Endodermal cell (in vitro differentiated cells): ENCODE measurements at regions not wholly inside any gene's neighbourhood (a gene's known extent, or its start where the extent isn't known, plus 50 kb on each side); places are given as distances from the start of the nearest gene placed in this dataset.

Source experiments
- DNase-seq: peaks from one replicate; pipeline ENCODE4 v3.0.0-alpha.2; 2017
- H3K27ac ChIP-seq: 2 replicates; pipeline ENCODE4 v1.5.1; 2013; ENCODE audit warnings: mild to moderate bottlenecking, low read depth, low read length, moderate library complexity
- H3K27me3 ChIP-seq: 2 replicates; pipeline ENCODE4 v1.6.1; 2013; ENCODE audit warnings: mild to moderate bottlenecking, low read length, moderate library complexity; ENCODE audit not compliant: insufficient read depth, control insufficient read depth, poor library complexity, severe bottlenecking
- H3K36me3 ChIP-seq: 2 replicates; pipeline ENCODE4 v1.7.0; 2013; ENCODE audit warnings: mild to moderate bottlenecking, low read length, moderate library complexity; ENCODE audit not compliant: control insufficient read depth, insufficient read depth
- H3K4me1 ChIP-seq: one replicate; pipeline ENCODE4 v1.7.0; 2013; ENCODE audit warnings: low read length; ENCODE audit not compliant: control insufficient read depth, insufficient read depth
- H3K4me3 ChIP-seq: 2 replicates; pipeline ENCODE4 v1.5.1; 2013; ENCODE audit warnings: mild to moderate bottlenecking, low read length, moderate library complexity
- H3K9ac ChIP-seq: 2 replicates; pipeline ENCODE4 v1.6.1; 2013; ENCODE audit warnings: mild to moderate bottlenecking, low read length, moderate library complexity; ENCODE audit not compliant: poor library complexity, severe bottlenecking; ENCODE audit errors: extremely low read depth
- H3K9me3 ChIP-seq: 2 replicates; pipeline ENCODE4 v1.6.1; 2013; ENCODE audit warnings: mild to moderate bottlenecking, low read length, moderate library complexity; ENCODE audit not compliant: control insufficient read depth
- H3K27ac Mint-ChIP-seq: 2 replicates; pipeline ENCODE4 v1.8.0; 2020; ENCODE audit warnings: mixed read lengths
- H3K27me3 Mint-ChIP-seq: 2 replicates; pipeline ENCODE4 v1.8.0; 2021; ENCODE audit warnings: mild to moderate bottlenecking, mixed read lengths; ENCODE audit not compliant: insufficient read depth
- H3K36me3 Mint-ChIP-seq: 2 replicates; pipeline ENCODE4 v1.8.0; 2020; ENCODE audit warnings: low read depth, mixed read lengths
- H3K4me1 Mint-ChIP-seq: 2 replicates; pipeline ENCODE4 v1.8.0; 2020; ENCODE audit warnings: mixed read lengths
- H3K4me3 Mint-ChIP-seq: 2 replicates; pipeline ENCODE4 v1.8.0; 2020; ENCODE audit warnings: mild to moderate bottlenecking, moderate library complexity, mixed read lengths
- H3K9me3 Mint-ChIP-seq: 2 replicates; pipeline ENCODE4 v1.8.0; 2020; ENCODE audit warnings: mild to moderate bottlenecking, mixed read lengths
- CTCF ChIP-seq: fragments of 200-600 bp; sonication (generic); conservative IDR thresholded peaks from 2 replicates; pipeline ENCODE4 v1.5.0; 2021; ENCODE audit warnings: antibody characterized with exemption, mild to moderate bottlenecking
- WGBS, 2 experiments: methylation state at CpG; one replicate each; pipeline versions ENCODE4 v1.1.5 to v1.1.7; 2013; ENCODE audit warnings: missing lambda C conversion rate in 2 of 2, mixed read lengths in 1 of 2; ENCODE audit not compliant: insufficient coverage in 1 of 2, insufficient read length in 1 of 2; 5-methylcytosine and 5-hydroxymethylcytosine counted together

DNA sequence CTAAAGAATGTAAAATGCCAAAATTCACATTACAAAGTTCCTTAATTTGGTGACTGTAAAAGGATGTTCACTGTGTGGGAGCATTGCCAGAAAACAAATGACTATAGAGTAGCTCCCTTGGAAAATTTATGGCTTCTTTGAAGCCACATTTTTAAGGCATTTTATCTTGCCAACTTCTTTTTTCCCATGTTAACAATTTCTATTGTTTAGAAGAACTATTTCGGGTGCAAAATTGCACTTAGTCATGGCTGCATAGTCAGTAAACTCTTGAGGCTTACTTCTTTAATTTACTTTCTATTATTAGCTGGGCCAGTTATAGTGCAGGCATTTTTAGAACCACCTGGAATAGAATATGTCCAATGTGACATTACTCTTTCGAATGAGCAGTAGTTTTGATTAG, 515.3 kb downstream of the JRKL start:
- no peaks in the 10 kb centered on the region for H3K27me3 ChIP-seq
- H3K27me3 Mint-ChIP-seq, result no peaks in the 10 kb centered on the region
- peaks cover 7% of the 10 kb centered on the region for H3K9me3 Mint-ChIP-seq
- no peaks in the 10 kb centered on the region for H3K4me1 Mint-ChIP-seq
- H3K36me3 Mint-ChIP-seq, result no peaks in the 10 kb centered on the region
- H3K27ac Mint-ChIP-seq, result no peak overlapping the region
- no peaks in the 10 kb centered on the region for H3K36me3 ChIP-seq
- no peak overlapping the region for H3K4me3 Mint-ChIP-seq
- no peak for TF ChIP-seq CTCF
- H3K4me1 ChIP-seq, result no peaks in the 10 kb centered on the region
- no peak overlapping the region for H3K4me3 ChIP-seq
- 80 to 100% methylated on average over 1 to 2 of the region's 2 CpGs for WGBS, 2 experiments
- H3K9me3 ChIP-seq, result no peaks in the 10 kb centered on the region
- no peak overlapping the region for H3K27ac ChIP-seq
- no peak overlapping the region for H3K9ac ChIP-seq
- no peak for DNase-seq

DNA sequence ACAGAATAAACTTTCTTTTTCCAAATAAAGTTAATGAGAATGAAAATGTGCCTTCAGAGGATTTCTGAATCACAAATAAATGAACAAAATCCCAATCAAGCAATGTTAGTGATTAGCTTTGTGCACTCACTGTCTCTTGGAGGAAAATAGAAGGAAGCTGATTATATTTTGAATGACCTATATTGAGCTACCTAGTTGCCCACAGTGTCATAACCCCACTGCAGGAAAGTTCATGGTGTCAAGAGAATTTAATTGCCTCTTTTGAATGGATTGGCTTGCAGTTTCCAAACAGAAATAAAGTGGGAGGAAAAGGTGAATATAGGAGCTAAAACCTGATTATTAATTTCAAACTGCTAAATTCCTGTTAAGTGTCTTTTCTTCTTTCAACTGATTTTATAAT, 515.9 kb downstream of the JRKL start:
- Histone ChIP-seq H3K27me3 (no peaks in the 10 kb centered on the region), H3K9me3 (no peaks in the 10 kb centered on the region), H3K4me1 (no peaks in the 10 kb centered on the region), H3K36me3 (no peaks in the 10 kb centered on the region), H3K9ac (no peak overlapping the region), H3K27ac (no peak overlapping the region), H3K4me3 (no peak overlapping the region)
- peaks cover 7% of the 10 kb centered on the region for H3K9me3 Mint-ChIP-seq
- peaks cover 2% of the 10 kb centered on the region for H3K36me3 Mint-ChIP-seq
- DNase-seq, result no peak
- no peaks in the 10 kb centered on the region for H3K4me1 Mint-ChIP-seq
- no peaks in the 10 kb centered on the region for H3K27me3 Mint-ChIP-seq
- H3K27ac Mint-ChIP-seq, result no peak overlapping the region
- TF ChIP-seq CTCF, result no peak
- no peak overlapping the region for H3K4me3 Mint-ChIP-seq

DNA sequence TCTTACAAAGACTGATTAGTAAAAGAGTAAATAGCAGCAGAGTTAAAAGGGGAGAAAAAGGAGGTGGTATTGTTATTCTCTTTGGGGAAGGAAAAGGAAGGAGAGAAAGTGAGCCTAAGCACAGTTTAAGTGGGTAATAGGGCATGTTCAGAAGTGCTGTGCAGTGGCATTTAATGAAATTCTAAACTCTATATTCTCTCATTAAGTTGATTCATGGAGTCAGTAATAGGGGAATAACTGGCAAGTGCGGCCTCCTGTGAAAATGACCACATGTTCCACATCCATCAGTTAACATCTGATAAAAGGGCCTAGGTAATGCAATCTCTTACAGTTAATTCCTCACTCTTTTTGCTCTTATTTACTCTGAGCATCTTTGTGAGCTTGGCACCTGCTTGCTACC, 516.7 kb downstream of the JRKL start:
- Mint-ChIP-seq H3K27me3 (no peaks in the 10 kb centered on the region), H3K4me1 (no peaks in the 10 kb centered on the region), H3K27ac (no peak overlapping the region), H3K9me3 (peaks cover 10% of the 10 kb centered on the region), H3K4me3 (no peak overlapping the region), H3K36me3 (peaks cover 2% of the 10 kb centered on the region)
- Histone ChIP-seq H3K27ac (no peak overlapping the region), H3K9me3 (no peaks in the 10 kb centered on the region), H3K9ac (no peak overlapping the region), H3K36me3 (no peaks in the 10 kb centered on the region), H3K4me1 (no peaks in the 10 kb centered on the region), H3K4me3 (no peak overlapping the region), H3K27me3 (no peaks in the 10 kb centered on the region)
- no peak for TF ChIP-seq CTCF
- no peak for DNase-seq
- WGBS, 2 experiments, result 100% methylated on average over 1 of the region's 1 CpG
